Left lung (tissue), 4 donors: ENCODE measurements at regions not wholly inside any gene's neighbourhood (a gene's known extent, or its start where the extent isn't known, plus 50 kb on each side); places are given as distances from the start of the nearest gene placed in this dataset.

Experiments
- ATAC-seq: fragments of 200-7000 bp; cut with Tn5 transposase; one replicate; pipeline ENCODE4 v1.9.1; 2020; ENCODE audit warnings: moderate library complexity
- DNase-seq, 4 donors: peaks; one replicate each; pipeline ENCODE4 v3.0.0-alpha.2; 2013 to 2020
- H3K27ac ChIP-seq, 2 donors: fragments of 200-600 bp; sonication (generic) in 1 of 2; one replicate each; pipeline versions ENCODE4 v1.5.0 to v1.8.0; 2020 to 2021
- H3K27me3 ChIP-seq, 2 donors: fragments of 200-600 bp; sonication (generic) in 1 of 2; one replicate each; pipeline versions ENCODE4 v1.5.0 to v1.8.0; 2020 to 2021
- H3K36me3 ChIP-seq, 2 donors: fragments of 200-600 bp; sonication (generic) in 1 of 2; one replicate each; pipeline versions ENCODE4 v1.5.0 to v1.8.0; 2020 to 2021
- H3K4me1 ChIP-seq, 2 donors: fragments of 200-600 bp; one replicate each; pipeline ENCODE4 v1.8.0; 2021
- H3K4me3 ChIP-seq, 2 donors: fragments of 200-600 bp; sonication (generic) in 1 of 2; one replicate each; pipeline versions ENCODE4 v1.5.0 to v1.8.0; 2020 to 2021; ENCODE audit warnings: mild to moderate bottlenecking in 1 of 2
- H3K9me3 ChIP-seq, 2 donors: fragments of 200-600 bp; sonication (generic) in 1 of 2; one replicate each; pipeline versions ENCODE4 v1.5.0 to v1.8.0; 2020 to 2021
- intact Hi-C, 2 donors: fragments of 100-400 bp; cut with DNase I; formaldehyde crosslinking; loops; one replicate each; pipeline versions ENCODE4 v1.11.2 to v1.14.2; 2022
- TF ChIP-seq, protein P1 (sequence below), 2 donors: fragments of 200-600 bp; sonication (generic) in 1 of 2; IDR thresholded peaks; one replicate each; pipeline versions ENCODE4 v1.5.0 to v1.8.0; 2021; ENCODE audit warnings: antibody characterized with exemption in 2 of 2
- donor health status: DM: no; HTN: yes; CAD: no.
- donor health status: DM: no; HTN: no; CAD: no.

DNA sequence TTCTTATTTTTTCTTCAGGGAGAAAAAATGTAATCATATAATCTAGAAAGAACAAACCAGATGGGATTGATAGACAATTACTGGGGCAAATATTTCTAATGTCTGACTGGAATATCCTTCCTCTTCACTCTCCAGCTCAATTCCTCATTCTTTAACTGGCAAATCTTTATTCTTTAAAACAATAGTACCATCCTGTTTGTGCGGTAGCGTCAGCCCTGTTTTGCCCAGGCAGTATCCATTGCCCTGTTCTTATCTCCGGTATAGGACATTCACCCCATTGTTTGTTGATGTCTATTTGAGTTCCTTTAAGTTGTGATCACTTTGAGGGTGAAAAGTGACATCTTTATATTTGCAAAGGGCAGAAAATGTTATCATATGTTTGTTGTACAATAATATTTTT is 185.4 kb downstream of the POSTN start:
- no peaks in the 10 kb centered on the region for H3K4me1 ChIP-seq
- ATAC-seq (no peak), DNase-seq (no peak)
- H3K36me3 ChIP-seq = no peaks in the 10 kb centered on the region
- no peak overlapping the region for H3K27ac ChIP-seq
- no peaks in the 10 kb centered on the region for H3K27me3 ChIP-seq
- TF ChIP-seq, protein P1, sequence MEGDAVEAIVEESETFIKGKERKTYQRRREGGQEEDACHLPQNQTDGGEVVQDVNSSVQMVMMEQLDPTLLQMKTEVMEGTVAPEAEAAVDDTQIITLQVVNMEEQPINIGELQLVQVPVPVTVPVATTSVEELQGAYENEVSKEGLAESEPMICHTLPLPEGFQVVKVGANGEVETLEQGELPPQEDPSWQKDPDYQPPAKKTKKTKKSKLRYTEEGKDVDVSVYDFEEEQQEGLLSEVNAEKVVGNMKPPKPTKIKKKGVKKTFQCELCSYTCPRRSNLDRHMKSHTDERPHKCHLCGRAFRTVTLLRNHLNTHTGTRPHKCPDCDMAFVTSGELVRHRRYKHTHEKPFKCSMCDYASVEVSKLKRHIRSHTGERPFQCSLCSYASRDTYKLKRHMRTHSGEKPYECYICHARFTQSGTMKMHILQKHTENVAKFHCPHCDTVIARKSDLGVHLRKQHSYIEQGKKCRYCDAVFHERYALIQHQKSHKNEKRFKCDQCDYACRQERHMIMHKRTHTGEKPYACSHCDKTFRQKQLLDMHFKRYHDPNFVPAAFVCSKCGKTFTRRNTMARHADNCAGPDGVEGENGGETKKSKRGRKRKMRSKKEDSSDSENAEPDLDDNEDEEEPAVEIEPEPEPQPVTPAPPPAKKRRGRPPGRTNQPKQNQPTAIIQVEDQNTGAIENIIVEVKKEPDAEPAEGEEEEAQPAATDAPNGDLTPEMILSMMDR (IDR thresholded peaks at IDR 0.05) = no peak
- no peak overlapping the region for H3K4me3 ChIP-seq
- H3K9me3 ChIP-seq = no peaks in the 10 kb centered on the region
- intact Hi-C loops = no loop called here

- DNase-seq (peak in 2 of 4 donors; percentile 33 to 37), ATAC-seq (no peak)
Measured at GRCh38 chr13:37412241-37412921, 186.2 kb downstream of the POSTN start.

DNA sequence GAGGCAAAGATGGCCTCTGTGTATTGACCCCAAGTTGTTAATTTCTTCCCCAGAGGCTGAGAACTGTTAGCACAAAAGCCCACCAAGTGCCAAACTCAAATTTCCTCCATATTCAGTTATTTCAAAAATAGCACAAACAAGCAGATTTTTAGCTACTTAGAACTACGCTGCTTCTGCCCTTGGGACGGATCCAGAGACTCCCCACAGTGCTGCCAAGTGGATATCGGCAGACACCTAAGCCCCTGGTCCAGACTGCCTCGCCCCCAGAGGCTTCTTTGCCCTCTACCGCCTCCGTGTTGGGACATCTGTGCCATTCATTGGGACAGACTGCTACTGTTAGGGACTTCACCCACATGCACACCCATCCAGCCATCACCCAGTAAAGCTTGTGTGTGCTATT is 188.3 kb downstream of the POSTN start:
- DNase-seq (peak in 1 of 4 donors; percentile 27), ATAC-seq (no peak)
- Histone ChIP-seq H3K4me3 (no peak overlapping the region), H3K36me3 (no peaks in the 10 kb centered on the region), H3K27me3 (no peaks in the 10 kb centered on the region), H3K27ac (no peak overlapping the region), H3K4me1 (no peaks in the 10 kb centered on the region), H3K9me3 (no peaks in the 10 kb centered on the region)
- TF ChIP-seq, protein P1 (IDR thresholded peaks at IDR 0.05) = no peak
- intact Hi-C loops = no loop called here

More at GRCh38 chr13:37412241-37412921, 186.2 kb downstream of the POSTN start:
- TF ChIP-seq, protein P1 (IDR thresholded peaks at IDR 0.05) = no peak
- Histone ChIP-seq H3K4me1 (no peaks in the 10 kb centered on the region), H3K36me3 (no peaks in the 10 kb centered on the region), H3K27me3 (no peaks in the 10 kb centered on the region), H3K9me3 (no peaks in the 10 kb centered on the region), H3K4me3 (no peak overlapping the region), H3K27ac (no peak overlapping the region)
- intact Hi-C loops = no loop called here

GRCh38 chr13:37409756-37410155 is 188.8 kb downstream of the POSTN start:
- intact Hi-C loops = no loop called here
- Histone ChIP-seq H3K4me3 (no peak overlapping the region), H3K36me3 (no peaks in the 10 kb centered on the region), H3K27me3 (no peaks in the 10 kb centered on the region), H3K9me3 (no peaks in the 10 kb centered on the region), H3K4me1 (no peaks in the 10 kb centered on the region), H3K27ac (no peak overlapping the region)
- DNase-seq = no peak
- TF ChIP-seq, protein P1 (IDR thresholded peaks at IDR 0.05) = no peak
- ATAC-seq = no peak

- Histone ChIP-seq H3K36me3 (no peaks in the 10 kb centered on the region), H3K27ac (no peak overlapping the region), H3K27me3 (no peaks in the 10 kb centered on the region), H3K4me3 (no peak overlapping the region), H3K9me3 (no peaks in the 10 kb centered on the region), H3K4me1 (peaks cover 0 to 3% of the 10 kb centered on the region in 2 donors)
- ATAC-seq (no peak), DNase-seq (no peak)
- intact Hi-C loops = no loop called here
- TF ChIP-seq, protein P1 (IDR thresholded peaks at IDR 0.05) = no peak
Measured at GRCh38 chr13:37407156-37407555, 191.4 kb downstream of the POSTN start.
